ENCODE measurements at regions not wholly inside any gene's neighbourhood (a gene's known extent, or its start where the extent isn't known, plus 50 kb on each side); places are given as distances from the start of the nearest gene placed in this dataset.

- Histone ChIP-seq H3K4me3 (ENCODE audit: low read depth, low read length, poor library complexity, severe bottlenecking) (no peak overlapping the region), H3K9me2 (ENCODE audit: low read depth, low read length) (no peaks in the 10 kb centered on the region), H3F3A (ENCODE audit: insufficient read depth, low read length) (no peaks in the 10 kb centered on the region), H4K20me1 (ENCODE audit: insufficient read depth, low read length) (no peaks in the 10 kb centered on the region), H3K9ac (ENCODE audit: low read length) (no peak overlapping the region), H3K27ac (ENCODE audit: low read depth, low read length, poor library complexity, severe bottlenecking) (no peak overlapping the region), H3K36me3 (ENCODE audit: insufficient read depth, low read length) (no peaks in the 10 kb centered on the region), H2AFZ (ENCODE audit: low read length) (no peak overlapping the region), H3K27me3 (ENCODE audit: insufficient read depth, low read length) (no peaks in the 10 kb centered on the region), H3K4me1 (ENCODE audit: insufficient read depth, low read length, severe bottlenecking) (no peaks in the 10 kb centered on the region), H3K4me2 (ENCODE audit: low read length) (no peak overlapping the region), H3K9me3 (ENCODE audit: low read length) (no peaks in the 10 kb centered on the region), H3K79me2 (ENCODE audit: insufficient read depth, low read length) (no peaks in the 10 kb centered on the region)
- TF ChIP-seq EZH2 (IDR thresholded peaks at IDR 0.05; ENCODE audit: borderline replicate concordance, low read length): no peak
- no peak for TF ChIP-seq CTCF (IDR thresholded peaks at IDR 0.05; ENCODE audit: low read length)
Measured at GRCh38 chrX:5559386-5559785, 669.3 kb downstream of the NLGN4X start.

- Histone ChIP-seq H3K27ac (ENCODE audit: low read depth, low read length, poor library complexity, severe bottlenecking) (no peak overlapping the region), H3K27me3 (ENCODE audit: insufficient read depth, low read length) (no peaks in the 10 kb centered on the region), H3K4me3 (ENCODE audit: low read depth, low read length, poor library complexity, severe bottlenecking) (no peak overlapping the region), H3K9me2 (ENCODE audit: low read depth, low read length) (no peaks in the 10 kb centered on the region), H3K4me2 (ENCODE audit: low read length) (no peak overlapping the region), H4K20me1 (ENCODE audit: insufficient read depth, low read length) (no peaks in the 10 kb centered on the region), H3K9me3 (ENCODE audit: low read length) (no peaks in the 10 kb centered on the region), H3K9ac (ENCODE audit: low read length) (no peak overlapping the region), H3K79me2 (ENCODE audit: insufficient read depth, low read length) (no peaks in the 10 kb centered on the region), H3F3A (ENCODE audit: insufficient read depth, low read length) (no peaks in the 10 kb centered on the region), H3K36me3 (ENCODE audit: insufficient read depth, low read length) (no peaks in the 10 kb centered on the region), H2AFZ (ENCODE audit: low read length) (no peak overlapping the region), H3K4me1 (ENCODE audit: insufficient read depth, low read length, severe bottlenecking) (no peaks in the 10 kb centered on the region)
- no peak for TF ChIP-seq CTCF (IDR thresholded peaks at IDR 0.05; ENCODE audit: low read length)
- no peak for TF ChIP-seq EZH2 (IDR thresholded peaks at IDR 0.05; ENCODE audit: borderline replicate concordance, low read length)
Measured at GRCh38 chrX:5549512-5549911, 679.2 kb downstream of the NLGN4X start.

- TF ChIP-seq EZH2 (IDR thresholded peaks at IDR 0.05; ENCODE audit: borderline replicate concordance, low read length): no peak
- H3K27me3 ChIP-seq (ENCODE audit: insufficient read depth, low read length): no peaks in the 10 kb centered on the region
- H3K4me1 ChIP-seq (ENCODE audit: insufficient read depth, low read length, severe bottlenecking): no peaks in the 10 kb centered on the region
- H2AFZ ChIP-seq (ENCODE audit: low read length): no peak overlapping the region
- no peaks in the 10 kb centered on the region for H3K36me3 ChIP-seq (ENCODE audit: insufficient read depth, low read length)
- H4K20me1 ChIP-seq (ENCODE audit: insufficient read depth, low read length): no peaks in the 10 kb centered on the region
- H3K9ac ChIP-seq (ENCODE audit: low read length): no peak overlapping the region
- H3K9me2 ChIP-seq (ENCODE audit: low read depth, low read length): no peaks in the 10 kb centered on the region
- no peaks in the 10 kb centered on the region for H3K79me2 ChIP-seq (ENCODE audit: insufficient read depth, low read length)
- H3K4me3 ChIP-seq (ENCODE audit: low read depth, low read length, poor library complexity, severe bottlenecking): no peak overlapping the region
- H3K4me2 ChIP-seq (ENCODE audit: low read length): no peak overlapping the region
- H3F3A ChIP-seq (ENCODE audit: insufficient read depth, low read length): no peaks in the 10 kb centered on the region
- H3K9me3 ChIP-seq (ENCODE audit: low read length): no peaks in the 10 kb centered on the region
- no peak overlapping the region for H3K27ac ChIP-seq (ENCODE audit: low read depth, low read length, poor library complexity, severe bottlenecking)
Measured at GRCh38 chrX:5537098-5537497, 691.6 kb downstream of the NLGN4X start.

- Histone ChIP-seq H2AFZ (ENCODE audit: low read length) (no peak overlapping the region), H3F3A (ENCODE audit: insufficient read depth, low read length) (no peaks in the 10 kb centered on the region), H3K27ac (ENCODE audit: low read depth, low read length, poor library complexity, severe bottlenecking) (no peak overlapping the region), H3K4me3 (ENCODE audit: low read depth, low read length, poor library complexity, severe bottlenecking) (no peak overlapping the region), H3K36me3 (ENCODE audit: insufficient read depth, low read length) (no peaks in the 10 kb centered on the region), H3K9ac (ENCODE audit: low read length) (no peak overlapping the region), H3K9me3 (ENCODE audit: low read length) (no peaks in the 10 kb centered on the region), H3K27me3 (ENCODE audit: insufficient read depth, low read length) (no peaks in the 10 kb centered on the region), H4K20me1 (ENCODE audit: insufficient read depth, low read length) (no peaks in the 10 kb centered on the region), H3K79me2 (ENCODE audit: insufficient read depth, low read length) (no peaks in the 10 kb centered on the region), H3K4me1 (ENCODE audit: insufficient read depth, low read length, severe bottlenecking) (no peaks in the 10 kb centered on the region), H3K4me2 (ENCODE audit: low read length) (no peak overlapping the region), H3K9me2 (ENCODE audit: low read depth, low read length) (no peaks in the 10 kb centered on the region)
- no peak for TF ChIP-seq CTCF (IDR thresholded peaks at IDR 0.05; ENCODE audit: low read length)
- TF ChIP-seq EZH2 (IDR thresholded peaks at IDR 0.05; ENCODE audit: borderline replicate concordance, low read length): no peak
Measured at GRCh38 chrX:5536261-5536660, 692.4 kb downstream of the NLGN4X start.

All from OCI-LY1 (cell line).